ENCODE measurements at regions not wholly inside any gene's neighbourhood (a gene's known extent, or its start where the extent isn't known, plus 50 kb on each side); places are given as distances from the start of the nearest gene placed in this dataset.

- no peak for DNase-seq
- Mint-ChIP-seq H3K4me1 (no peaks in the 10 kb centered on the region), H3K27ac (no peak overlapping the region), H3K27me3 (peaks cover 21% of the 10 kb centered on the region), H3K9me3 (peaks cover 10% of the 10 kb centered on the region), H3K4me3 (no peak overlapping the region), H3K36me3 (no peaks in the 10 kb centered on the region)
These were observed 125.3 kb downstream of the TWIST2 start for GRCh38 chr2:238973038-238973739.

GRCh38 chr2:238974081-238974480, 126.2 kb downstream of the TWIST2 start:
- Mint-ChIP-seq H3K4me1 (no peaks in the 10 kb centered on the region), H3K36me3 (no peaks in the 10 kb centered on the region), H3K4me3 (no peak overlapping the region), H3K27ac (no peak overlapping the region), H3K27me3 (peaks cover 21% of the 10 kb centered on the region), H3K9me3 (peaks cover 10% of the 10 kb centered on the region)
- no peak for DNase-seq

- Mint-ChIP-seq H3K4me1 (no peaks in the 10 kb centered on the region), H3K27ac (no peak overlapping the region), H3K4me3 (no peak overlapping the region), H3K9me3 (peaks cover 12% of the 10 kb centered on the region), H3K27me3 (peaks cover 19% of the 10 kb centered on the region), H3K36me3 (no peaks in the 10 kb centered on the region)
- no peak for DNase-seq
These were observed 126.7 kb downstream of the TWIST2 start for GRCh38 chr2:238974501-238975166.

- DNase-seq = no peak
- H3K9me3 Mint-ChIP-seq = peaks cover 12% of the 10 kb centered on the region
- no peak overlapping the region for H3K4me3 Mint-ChIP-seq
- no peak overlapping the region for H3K27ac Mint-ChIP-seq
- no peaks in the 10 kb centered on the region for H3K36me3 Mint-ChIP-seq
- no peaks in the 10 kb centered on the region for H3K4me1 Mint-ChIP-seq
- H3K27me3 Mint-ChIP-seq = peaks cover 16% of the 10 kb centered on the region
These were observed 127.5 kb downstream of the TWIST2 start for GRCh38 chr2:238975408-238975807.

GRCh38 chr2:238978497-238978896, 130.6 kb downstream of the TWIST2 start:
- Mint-ChIP-seq H3K27me3 (peaks cover 11% of the 10 kb centered on the region), H3K27ac (no peak overlapping the region), H3K9me3 (peaks cover 12% of the 10 kb centered on the region), H3K4me3 (no peak overlapping the region), H3K4me1 (no peaks in the 10 kb centered on the region), H3K36me3 (no peaks in the 10 kb centered on the region)
- no peak for DNase-seq

- H3K27ac Mint-ChIP-seq = no peak overlapping the region
- H3K9me3 Mint-ChIP-seq = peaks cover 12% of the 10 kb centered on the region
- DNase-seq = no peak
- no peaks in the 10 kb centered on the region for H3K4me1 Mint-ChIP-seq
- peaks cover 11% of the 10 kb centered on the region for H3K27me3 Mint-ChIP-seq
- no peaks in the 10 kb centered on the region for H3K36me3 Mint-ChIP-seq
- H3K4me3 Mint-ChIP-seq = no peak overlapping the region
These were observed 131.8 kb downstream of the TWIST2 start for GRCh38 chr2:238979636-238980035.

- H3K27me3 Mint-ChIP-seq = no peaks in the 10 kb centered on the region
- no peaks in the 10 kb centered on the region for H3K9me3 Mint-ChIP-seq
- no peaks in the 10 kb centered on the region for H3K36me3 Mint-ChIP-seq
- no peak overlapping the region for H3K4me3 Mint-ChIP-seq
- DNase-seq = no peak
- H3K4me1 Mint-ChIP-seq = no peaks in the 10 kb centered on the region
- H3K27ac Mint-ChIP-seq = no peak overlapping the region
These were observed 137.3 kb downstream of the TWIST2 start for GRCh38 chr2:238985041-238985729.

GRCh38 chr2:238985931-238986446, 138.1 kb downstream of the TWIST2 start:
- H3K27me3 Mint-ChIP-seq = no peaks in the 10 kb centered on the region
- DNase-seq = no peak
- H3K4me1 Mint-ChIP-seq = no peaks in the 10 kb centered on the region

GRCh38 chr2:238986491-238987351, 138.8 kb downstream of the TWIST2 start:
- no peak overlapping the region for H3K27ac Mint-ChIP-seq

More at GRCh38 chr2:238985931-238986446, 138.1 kb downstream of the TWIST2 start:
- Mint-ChIP-seq H3K4me3 (no peak overlapping the region), H3K9me3 (no peaks in the 10 kb centered on the region), H3K27ac (no peak overlapping the region), H3K36me3 (no peaks in the 10 kb centered on the region)

GRCh38 chr2:238987352-238987981, 139.6 kb downstream of the TWIST2 start:
- no peak for DNase-seq
- H3K4me1 Mint-ChIP-seq = no peaks in the 10 kb centered on the region
- no peaks in the 10 kb centered on the region for H3K27me3 Mint-ChIP-seq
- no peak overlapping the region for H3K27ac Mint-ChIP-seq
- H3K9me3 Mint-ChIP-seq = no peaks in the 10 kb centered on the region
- H3K36me3 Mint-ChIP-seq = no peaks in the 10 kb centered on the region
- H3K4me3 Mint-ChIP-seq = no peak overlapping the region

More at GRCh38 chr2:238986491-238987351, 138.8 kb downstream of the TWIST2 start:
- no peak for DNase-seq
- no peaks in the 10 kb centered on the region for H3K27me3 Mint-ChIP-seq
- no peaks in the 10 kb centered on the region for H3K4me1 Mint-ChIP-seq
- no peak overlapping the region for H3K4me3 Mint-ChIP-seq
- no peaks in the 10 kb centered on the region for H3K36me3 Mint-ChIP-seq
- no peaks in the 10 kb centered on the region for H3K9me3 Mint-ChIP-seq

- DNase-seq = no peak
- Mint-ChIP-seq H3K9me3 (no peaks in the 10 kb centered on the region), H3K4me1 (no peaks in the 10 kb centered on the region), H3K36me3 (no peaks in the 10 kb centered on the region), H3K27ac (no peak overlapping the region), H3K27me3 (no peaks in the 10 kb centered on the region), H3K4me3 (no peak overlapping the region)
These were observed 140.2 kb downstream of the TWIST2 start for GRCh38 chr2:238988105-238988504.

- H3K9me3 Mint-ChIP-seq = no peaks in the 10 kb centered on the region
- no peaks in the 10 kb centered on the region for H3K27me3 Mint-ChIP-seq
- H3K27ac Mint-ChIP-seq = no peak overlapping the region
- no peak for DNase-seq
- no peaks in the 10 kb centered on the region for H3K36me3 Mint-ChIP-seq
- no peak overlapping the region for H3K4me3 Mint-ChIP-seq
- H3K4me1 Mint-ChIP-seq = no peaks in the 10 kb centered on the region
These were observed 140.9 kb downstream of the TWIST2 start for GRCh38 chr2:238988752-238989151.

GRCh38 chr2:238989484-238989883, 141.6 kb downstream of the TWIST2 start:
- no peak overlapping the region for H3K4me3 Mint-ChIP-seq
- peaks cover 5% of the 10 kb centered on the region for H3K27me3 Mint-ChIP-seq
- H3K9me3 Mint-ChIP-seq = peaks cover 2% of the 10 kb centered on the region
- H3K4me1 Mint-ChIP-seq = no peaks in the 10 kb centered on the region
- DNase-seq = no peak
- no peaks in the 10 kb centered on the region for H3K36me3 Mint-ChIP-seq
- H3K27ac Mint-ChIP-seq = no peak overlapping the region

GRCh38 chr2:238994432-238994831, 146.5 kb downstream of the TWIST2 start:
- peaks cover 18% of the 10 kb centered on the region for H3K27me3 Mint-ChIP-seq
- no peak overlapping the region for H3K4me3 Mint-ChIP-seq
- H3K27ac Mint-ChIP-seq = no peak overlapping the region
- peaks cover 4% of the 10 kb centered on the region for H3K9me3 Mint-ChIP-seq
- no peaks in the 10 kb centered on the region for H3K4me1 Mint-ChIP-seq
- no peak for DNase-seq
- H3K36me3 Mint-ChIP-seq = no peaks in the 10 kb centered on the region

Data from activated naive CD8-positive, alpha-beta T cell treated with anti-CD3 and anti-CD28 coated beads for 36 hours (primary cell).